ENCODE measurements at regions not wholly inside any gene's neighbourhood (a gene's known extent, or its start where the extent isn't known, plus 50 kb on each side); places are given as distances from the start of the nearest gene placed in this dataset.

DNA sequence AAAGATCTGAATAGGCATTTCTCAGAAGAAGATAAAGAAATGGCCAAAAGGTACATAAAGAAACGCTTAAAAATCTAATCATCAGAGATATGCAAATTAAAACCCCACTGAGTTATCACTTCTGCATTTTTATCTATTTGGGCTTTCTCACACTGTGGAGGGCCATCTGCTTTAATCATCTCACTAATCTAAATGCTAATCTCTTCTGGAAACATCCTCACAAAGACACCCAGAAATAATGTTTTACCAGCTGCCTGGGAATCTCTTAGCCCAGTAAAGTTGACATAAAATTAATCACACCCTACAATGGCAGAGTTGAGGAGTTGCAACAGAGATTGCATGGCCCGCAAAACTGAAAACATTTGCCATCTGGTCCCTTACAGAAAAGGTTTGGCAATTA, 407.9 kb upstream of the CYLC2 start:
- ChIA-PET POLR2A (no interaction called here), CTCF (no interaction called here)
- H3K9me3 ChIP-seq (ENCODE audit: control insufficient read depth, insufficient read depth, low read length) = no peaks in the 10 kb centered on the region; the same call in 1 of the 2 replicates
- H3K4me3 ChIP-seq (ENCODE audit: low read depth, low read length) = no peak overlapping the region
- no peak for DNase-seq (ENCODE audit: low read depth, low spot score)
- no peaks in the 10 kb centered on the region for H3K27me3 ChIP-seq (ENCODE audit: control insufficient read depth, insufficient read depth, low read length)
- H3K27ac ChIP-seq (ENCODE audit: low read depth, low read length) = no peak overlapping the region
- no peak for TF ChIP-seq CTCF (IDR thresholded peaks at IDR 0.05; ENCODE audit: low read depth, low read length)

GRCh38 chr9:102569436-102569835, 425.7 kb upstream of the CYLC2 start:
- H3K27ac ChIP-seq (ENCODE audit: low read depth, low read length) = no peak overlapping the region
- ChIA-PET CTCF (no interaction called here), POLR2A (no interaction called here)
- no peak overlapping the region for H3K4me3 ChIP-seq (ENCODE audit: low read depth, low read length)
- H3K27me3 ChIP-seq (ENCODE audit: control insufficient read depth, insufficient read depth, low read length) = no peaks in the 10 kb centered on the region
- no peak for DNase-seq (ENCODE audit: low read depth, low spot score)
- H3K9me3 ChIP-seq (ENCODE audit: control insufficient read depth, insufficient read depth, low read length) = peaks cover 9% of the 10 kb centered on the region; the same call in 1 of the 2 replicates
- TF ChIP-seq CTCF (IDR thresholded peaks at IDR 0.05; ENCODE audit: low read depth, low read length) = no peak

DNA sequence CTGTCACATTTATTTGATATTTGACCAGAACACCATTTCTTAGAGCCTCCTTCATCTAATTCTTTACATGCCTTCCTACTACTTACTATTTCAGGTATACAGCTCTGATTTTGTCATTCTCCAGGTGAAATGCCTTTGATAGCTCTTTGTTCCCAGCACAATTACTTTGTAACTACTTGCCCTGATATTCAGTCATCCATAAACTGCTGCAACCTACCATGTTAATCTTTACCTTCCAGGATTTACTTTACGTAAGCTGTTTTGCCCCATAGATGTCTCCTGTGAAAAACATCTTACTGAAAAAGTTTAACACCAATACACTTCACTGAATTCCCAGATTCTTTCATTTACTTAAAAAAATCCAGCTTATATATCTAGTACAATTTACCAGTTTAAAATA, 443.8 kb upstream of the CYLC2 start:
- no peak overlapping the region for H3K4me3 ChIP-seq (ENCODE audit: low read depth, low read length)
- no peak overlapping the region for H3K27ac ChIP-seq (ENCODE audit: low read depth, low read length)
- CTCF ChIA-PET = no interaction called here
- DNase-seq (ENCODE audit: low read depth, low spot score) = no peak
- TF ChIP-seq CTCF (IDR thresholded peaks at IDR 0.05; ENCODE audit: low read depth, low read length) = no peak
- no peaks in the 10 kb centered on the region for H3K27me3 ChIP-seq (ENCODE audit: control insufficient read depth, insufficient read depth, low read length)
- POLR2A ChIA-PET = no interaction called here
- peaks cover 10% of the 10 kb centered on the region; the same call in 1 of the 2 replicates for H3K9me3 ChIP-seq (ENCODE audit: control insufficient read depth, insufficient read depth, low read length)

DNA sequence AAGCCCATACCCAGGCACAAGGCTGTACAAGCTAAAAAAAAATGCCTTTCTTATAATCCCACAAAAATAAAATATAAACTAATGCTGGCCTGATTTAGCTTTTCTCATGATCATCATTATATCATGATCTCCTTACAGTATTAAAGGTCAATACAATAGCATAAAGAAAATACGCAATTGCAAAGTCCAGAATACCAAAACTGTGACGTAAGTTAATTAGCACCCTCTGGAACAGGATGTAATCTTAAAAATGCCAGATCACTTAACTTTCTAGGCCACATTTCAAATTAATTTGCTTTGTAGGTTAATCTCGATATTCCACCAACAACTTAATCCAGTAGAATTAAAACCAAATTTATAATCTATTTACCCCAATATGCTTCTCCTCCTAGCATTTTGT, 444.2 kb upstream of the CYLC2 start:
- TF ChIP-seq CTCF (IDR thresholded peaks at IDR 0.05; ENCODE audit: low read depth, low read length) = no peak
- DNase-seq (ENCODE audit: low read depth, low spot score) = no peak

GRCh38 chr9:102550266-102550665, 444.9 kb upstream of the CYLC2 start:
- ChIA-PET CTCF (no interaction called here), POLR2A (no interaction called here)
- Histone ChIP-seq H3K9me3 (ENCODE audit: control insufficient read depth, insufficient read depth, low read length) (peaks cover 10% of the 10 kb centered on the region; the same call in 1 of the 2 replicates), H3K27ac (ENCODE audit: low read depth, low read length) (no peak overlapping the region), H3K4me3 (ENCODE audit: low read depth, low read length) (no peak overlapping the region), H3K27me3 (ENCODE audit: control insufficient read depth, insufficient read depth, low read length) (no peaks in the 10 kb centered on the region)
- DNase-seq (ENCODE audit: low read depth, low spot score) = no peak
- no peak for TF ChIP-seq CTCF (IDR thresholded peaks at IDR 0.05; ENCODE audit: low read depth, low read length)

More for the DNA sequence above, 444.2 kb upstream of the CYLC2 start:
- Histone ChIP-seq H3K27me3 (ENCODE audit: control insufficient read depth, insufficient read depth, low read length) (no peaks in the 10 kb centered on the region), H3K9me3 (ENCODE audit: control insufficient read depth, insufficient read depth, low read length) (peaks cover 10% of the 10 kb centered on the region; the same call in 1 of the 2 replicates), H3K4me3 (ENCODE audit: low read depth, low read length) (no peak overlapping the region), H3K27ac (ENCODE audit: low read depth, low read length) (no peak overlapping the region)
- ChIA-PET POLR2A (no interaction called here), CTCF (no interaction called here)

Measured in AG04450 (cell line).